GM21529 (cell line): ENCODE measurements at regions not wholly inside any gene's neighbourhood (a gene's known extent, or its start where the extent isn't known, plus 50 kb on each side); places are given as distances from the start of the nearest gene placed in this dataset.

Source experiments
- ATAC-seq: cut with Tn5 transposase; IDR thresholded peaks from one replicate; pipeline ENCODE4 v1.9.1; 2021; ENCODE audit not compliant: unreplicated experiment

DNA sequence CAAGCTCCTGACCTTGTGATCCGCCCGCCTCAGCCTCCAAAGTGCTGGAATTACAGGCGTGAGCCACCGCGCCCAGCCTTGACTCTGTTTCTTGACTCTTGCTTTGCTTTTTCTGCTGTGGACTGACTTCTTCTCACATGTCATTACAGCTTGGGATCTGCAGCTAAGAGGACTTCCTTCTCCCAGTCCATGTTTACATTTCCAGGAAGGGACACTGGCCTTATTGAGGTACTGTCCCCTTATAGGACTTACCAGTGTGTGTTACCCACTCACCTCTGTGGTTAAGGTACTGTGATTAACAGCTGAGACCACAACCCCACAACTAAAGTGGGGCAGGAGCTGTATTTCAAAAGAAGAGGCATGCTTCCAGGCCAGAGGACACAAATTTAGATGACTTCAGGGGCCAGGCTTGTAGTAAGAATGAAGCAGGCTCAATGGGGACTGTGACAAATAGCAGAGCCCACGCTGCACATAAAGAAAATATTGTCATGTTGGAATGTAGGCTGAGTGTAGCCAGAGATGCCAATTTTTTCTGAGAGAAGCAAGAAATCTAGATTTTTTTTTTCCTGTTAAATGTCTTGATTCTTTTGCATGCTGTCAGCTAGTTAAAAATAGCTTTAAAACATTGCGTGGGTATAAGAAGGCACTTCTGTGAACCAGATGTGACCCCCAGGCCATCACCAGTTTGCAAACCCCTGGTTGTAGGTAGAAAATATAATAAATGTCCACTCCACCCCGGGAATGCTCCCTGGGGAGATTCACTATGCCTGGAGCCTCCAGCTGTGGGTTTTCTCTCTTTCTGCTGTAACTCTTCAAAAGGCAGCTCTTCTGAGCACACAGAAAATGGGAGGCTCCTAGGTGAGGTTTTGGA is 75.0 kb downstream of the PTPDC1 start:
- no peak for ATAC-seq

- no peak for ATAC-seq
These were observed 76.6 kb downstream of the PTPDC1 start for GRCh38 chr9:94160594-94161501.

DNA sequence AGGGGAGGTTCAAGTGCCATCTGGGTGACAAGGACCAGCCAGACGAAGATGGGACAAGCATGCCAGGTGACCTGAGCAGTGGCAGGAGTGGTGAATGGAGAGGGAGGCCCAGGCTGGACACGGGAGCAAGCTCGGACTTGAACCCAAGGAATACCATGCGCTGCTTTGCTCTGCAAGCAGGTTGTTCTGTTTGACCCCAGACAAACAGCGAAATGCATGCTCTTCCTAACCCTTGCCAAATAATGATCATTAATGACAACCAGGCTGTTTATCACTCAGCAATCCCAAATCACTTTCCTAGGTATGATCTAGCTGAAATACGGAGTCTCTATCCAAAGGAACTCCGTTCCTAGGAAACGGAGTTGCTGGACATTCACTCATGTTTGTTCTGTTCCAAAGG is 77.4 kb downstream of the PTPDC1 start:
- no peak for ATAC-seq

GRCh38 chr9:94164806-94165549 is 80.7 kb downstream of the PTPDC1 start:
- no peak for ATAC-seq

DNA sequence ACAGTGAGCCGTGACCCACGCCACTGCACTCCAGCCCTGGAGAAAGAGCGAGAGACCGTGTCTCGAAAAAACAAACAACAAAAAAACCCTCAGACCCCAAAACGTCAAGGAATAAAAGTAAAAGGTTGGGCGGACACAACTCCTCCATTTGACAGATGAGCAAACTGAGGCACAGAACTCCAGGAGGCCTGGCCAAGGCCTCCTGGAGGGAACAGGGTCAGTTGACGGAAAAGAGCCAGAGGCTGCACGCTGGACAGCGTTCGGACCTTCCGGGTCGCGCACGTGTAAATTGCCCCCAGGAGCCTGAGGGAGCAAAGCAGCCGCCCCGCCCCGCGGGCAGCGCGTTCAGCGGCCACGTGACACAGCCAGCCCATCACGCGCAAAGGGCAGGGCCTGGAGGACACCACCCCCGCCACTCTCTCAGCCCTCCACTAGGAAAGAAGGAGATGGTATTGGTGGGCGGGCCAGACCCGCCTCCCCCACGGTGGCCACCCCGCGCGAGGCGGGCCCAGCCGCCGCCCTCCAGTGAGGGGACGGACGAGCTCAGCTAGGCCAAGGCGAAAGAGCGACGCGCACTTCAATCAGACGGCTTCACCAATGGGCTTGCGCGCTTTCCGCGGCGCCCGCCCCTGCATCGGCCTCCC is 81.5 kb downstream of the PTPDC1 start:
- peak; percentile 89 for ATAC-seq

DNA sequence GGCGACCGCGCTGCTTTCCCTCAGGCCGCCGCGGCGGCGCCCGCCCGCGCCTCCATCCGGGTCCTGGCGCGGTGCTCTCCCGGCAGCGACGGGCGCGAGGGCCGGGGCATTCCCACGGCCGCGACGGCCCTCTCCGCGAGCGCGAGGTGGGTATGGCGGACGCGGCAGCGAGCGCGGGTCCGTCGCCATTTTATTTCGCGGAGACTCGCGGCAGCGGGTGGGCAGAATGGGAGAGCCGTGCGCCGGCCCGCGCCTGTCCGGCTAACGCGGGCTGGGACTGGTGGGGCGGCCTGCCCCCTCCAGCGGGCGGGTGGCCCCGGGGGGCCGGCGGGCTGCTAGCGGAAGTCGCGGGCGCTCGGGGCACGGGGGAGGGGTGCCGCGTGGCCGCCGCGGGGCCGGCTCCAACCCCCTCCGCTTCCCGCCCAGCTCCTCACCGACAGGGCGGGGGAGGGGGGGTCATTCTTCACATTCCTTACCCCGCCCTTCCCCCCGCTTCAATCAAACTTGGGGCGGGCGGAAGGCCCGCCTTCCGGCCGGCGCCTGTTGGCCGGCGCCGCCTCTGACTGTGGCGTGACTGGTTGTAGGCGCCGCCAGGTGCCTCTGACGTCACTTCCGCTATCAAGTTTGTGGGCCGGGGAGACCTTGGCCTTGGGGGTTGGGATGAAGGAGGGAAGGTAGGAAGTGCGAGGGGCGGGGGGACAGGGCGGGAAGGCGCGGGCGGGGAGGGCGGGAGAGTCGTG is 82.1 kb downstream of the PTPDC1 start:
- peak; percentile 57 for ATAC-seq

DNA sequence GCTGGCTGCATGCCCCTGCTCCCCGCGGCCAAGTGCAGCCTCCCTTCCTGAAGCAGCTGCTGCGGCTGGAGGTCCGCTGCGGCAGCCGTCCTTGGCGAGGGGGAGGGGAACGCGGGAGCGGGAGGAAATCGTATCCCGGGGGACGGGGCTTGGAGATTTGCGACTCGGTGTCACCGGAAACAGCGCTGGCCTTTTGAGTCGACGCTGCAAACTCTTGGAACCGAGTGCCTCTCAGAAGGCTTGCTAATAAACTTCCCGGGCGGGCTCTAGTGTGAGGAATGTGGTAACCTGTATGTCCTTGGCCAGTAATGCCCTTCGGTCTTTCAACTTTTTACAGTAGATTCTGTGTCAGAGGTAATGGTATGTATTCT is 82.7 kb downstream of the PTPDC1 start:
- ATAC-seq, result no peak

DNA sequence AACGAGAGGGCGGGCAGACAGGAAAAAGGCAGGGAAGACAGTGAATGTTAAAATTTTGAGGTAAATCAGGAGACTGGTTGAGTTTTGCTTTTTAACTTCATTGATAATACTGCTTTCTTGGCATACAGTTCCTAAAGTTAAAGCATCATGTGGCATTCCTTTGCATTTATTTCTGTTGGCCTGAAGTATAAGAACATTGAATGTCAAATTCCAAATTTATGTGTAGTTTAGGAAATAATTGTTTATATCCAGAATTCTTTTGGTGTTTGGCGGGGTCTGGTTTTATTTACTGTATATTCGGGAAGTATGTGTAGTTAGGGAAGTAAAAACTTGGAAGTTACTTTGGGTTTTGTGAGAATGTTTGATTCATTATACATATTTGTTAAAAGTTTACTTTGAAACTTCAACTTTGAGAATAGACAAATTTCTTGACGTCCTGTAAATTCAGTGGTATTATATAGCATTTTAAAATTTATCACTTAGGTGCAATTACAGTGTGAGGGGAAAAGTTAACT is 83.2 kb downstream of the PTPDC1 start:
- ATAC-seq, result no peak

DNA sequence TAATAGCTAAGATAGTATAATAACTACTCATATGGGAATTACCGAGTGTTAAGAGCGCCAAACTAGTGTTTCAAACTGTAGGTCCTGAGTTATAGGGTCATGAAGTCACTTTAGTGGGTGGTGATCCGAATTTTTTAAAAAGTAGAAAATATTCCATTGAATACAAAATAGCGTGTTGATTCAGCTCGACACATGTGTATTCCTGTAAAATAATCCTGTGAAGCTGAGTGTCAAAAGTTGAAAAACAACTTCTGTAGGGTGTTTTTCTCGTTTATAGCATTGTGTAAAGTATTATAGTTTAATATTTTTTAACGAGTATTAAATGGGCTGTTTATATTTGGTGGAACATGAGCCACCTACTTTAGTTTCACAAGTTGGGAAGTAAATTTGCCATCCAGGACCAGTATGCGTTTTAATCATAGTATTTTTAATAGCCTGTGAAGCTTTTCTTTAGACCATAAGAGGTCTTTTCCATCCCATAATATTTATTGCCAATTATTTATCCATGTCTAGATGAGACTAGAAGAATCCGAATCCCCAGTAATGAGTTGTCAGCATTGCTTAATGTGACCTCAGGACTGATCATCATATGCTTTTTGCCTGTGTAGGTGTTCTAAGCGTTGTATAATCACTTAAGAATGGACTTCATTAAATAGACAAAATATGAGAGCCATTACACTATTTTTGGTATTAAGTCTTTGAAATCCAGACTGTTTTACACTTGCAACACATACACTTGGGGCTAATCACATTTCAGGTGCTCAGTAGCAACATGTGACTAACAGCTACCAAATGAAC is 84.1 kb downstream of the PTPDC1 start:
- no peak for ATAC-seq

DNA sequence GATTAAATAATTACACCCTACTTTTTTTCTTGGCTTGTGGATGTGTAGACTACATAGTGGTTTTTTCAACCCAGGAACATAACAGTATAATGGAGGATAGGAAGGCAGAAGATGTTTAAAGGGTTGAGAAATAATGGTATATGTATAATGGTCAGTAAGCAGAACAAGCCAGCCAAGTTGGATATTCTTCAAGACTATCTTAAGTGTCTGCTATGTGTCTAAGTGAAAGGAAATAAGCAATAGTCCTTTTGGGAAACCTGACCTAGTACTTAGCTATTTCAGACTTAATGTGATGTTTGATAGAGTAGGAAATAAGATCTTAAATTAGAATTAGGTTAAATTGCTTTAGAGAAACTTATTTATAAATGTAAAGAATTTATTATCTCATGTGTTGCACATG is 85.7 kb downstream of the PTPDC1 start:
- ATAC-seq, result no peak

GRCh38 chr9:94173632-94174031 is 85.5 kb upstream of the ZNF169 start:
- no peak for ATAC-seq

- ATAC-seq, result no peak
These were observed 84.9 kb upstream of the ZNF169 start for GRCh38 chr9:94174164-94174563.

DNA sequence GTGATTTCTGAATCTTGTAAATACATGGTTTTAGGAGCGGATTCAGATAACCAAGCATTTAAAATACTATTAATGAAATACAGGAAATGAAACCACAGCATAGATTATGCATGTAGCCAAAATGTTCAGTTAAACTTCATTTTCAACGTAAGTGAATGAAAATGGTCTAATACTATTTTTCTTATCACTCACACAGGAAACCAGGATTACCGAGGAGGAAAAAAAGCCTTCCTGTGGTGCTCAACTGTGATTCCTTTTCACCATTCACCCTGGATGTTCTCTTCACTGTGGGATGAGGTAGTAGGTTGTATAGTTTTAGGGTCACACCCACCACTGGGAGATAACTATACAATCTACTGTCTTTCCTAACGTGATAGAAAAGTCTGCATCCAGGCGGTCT is 83.4 kb upstream of the ZNF169 start:
- ATAC-seq, result no peak

DNA sequence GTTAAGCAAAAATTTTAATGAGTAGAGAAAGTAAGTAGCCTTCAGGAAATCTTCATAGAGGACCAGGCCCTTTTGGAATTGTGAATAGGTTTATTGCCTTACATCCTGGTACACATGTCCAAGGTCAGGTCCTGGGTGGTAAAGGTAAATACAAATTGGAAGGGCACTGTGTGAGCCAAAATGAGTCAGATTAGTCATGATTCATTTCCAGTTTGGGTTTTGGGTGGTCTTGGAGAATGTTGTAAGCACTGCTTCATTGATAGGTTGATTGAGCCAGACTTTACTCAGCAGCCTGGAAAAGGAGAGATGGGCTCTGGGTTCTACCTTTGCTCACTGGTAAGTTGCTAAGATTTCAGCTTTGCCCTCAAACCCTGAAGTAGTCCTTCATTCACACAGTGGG is 82.5 kb upstream of the ZNF169 start:
- no peak for ATAC-seq

- ATAC-seq, result peak; percentile 71
These were observed 80.2 kb upstream of the ZNF169 start for GRCh38 chr9:94178927-94179326.

DNA sequence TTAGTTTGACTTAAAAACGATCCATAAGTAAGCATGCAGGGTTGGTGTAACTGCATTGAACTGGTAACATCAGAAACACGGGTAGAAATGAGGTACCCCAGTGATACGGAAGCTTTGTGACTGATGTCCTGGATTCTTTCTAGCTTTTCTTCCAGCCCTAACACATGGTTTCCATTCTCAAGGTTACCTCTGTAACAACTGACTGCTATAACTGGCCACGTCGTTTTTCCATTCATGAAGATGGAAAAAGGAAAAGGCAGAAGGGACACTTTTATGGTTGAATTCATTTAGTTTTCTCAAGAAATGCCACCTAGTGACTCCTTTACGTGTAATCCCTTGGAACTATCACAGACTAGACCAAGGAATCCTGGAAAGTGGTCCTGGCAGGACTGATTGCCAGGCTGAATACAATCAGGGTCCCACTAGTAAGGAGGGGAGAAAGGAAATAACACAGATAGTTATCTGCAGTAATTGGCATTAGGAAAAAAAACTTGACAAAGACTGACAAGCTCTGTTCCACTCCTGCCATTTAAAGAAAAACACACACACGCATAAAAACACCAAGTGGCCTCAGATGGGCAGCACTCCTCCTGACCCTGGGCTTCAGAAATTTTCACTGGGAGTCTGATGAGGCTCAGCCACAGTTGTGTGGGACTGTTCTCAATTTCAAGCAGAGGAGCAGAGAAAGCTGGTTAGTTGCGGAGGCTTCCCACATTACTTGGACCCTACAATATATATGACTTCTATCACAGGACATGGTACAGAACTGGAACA is 77.5 kb upstream of the ZNF169 start:
- ATAC-seq, result no peak

DNA sequence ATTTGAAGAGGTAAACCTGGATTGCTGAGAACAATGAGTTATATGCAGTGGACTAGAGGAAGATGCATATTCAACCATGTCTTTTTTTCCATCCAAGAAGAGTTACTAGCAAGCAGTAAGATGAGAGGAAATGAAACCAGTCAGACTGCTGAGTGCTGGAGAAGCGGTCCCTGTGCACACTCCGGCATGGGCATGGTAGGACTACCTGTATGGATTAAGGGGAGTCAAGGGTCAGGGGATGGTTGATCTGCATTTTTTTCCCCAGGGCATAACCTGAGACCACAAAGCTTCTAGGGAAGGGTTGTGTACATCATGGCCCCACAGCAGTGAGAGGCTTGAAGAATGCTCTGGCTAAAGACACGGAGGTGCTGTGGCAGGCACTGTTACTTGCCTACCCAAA is 76.6 kb upstream of the ZNF169 start:
- no peak for ATAC-seq

GRCh38 chr9:94183240-94183999 is 75.7 kb upstream of the ZNF169 start:
- ATAC-seq, result no peak
